ENCODE measurements at regions not wholly inside any gene's neighbourhood (a gene's known extent, or its start where the extent isn't known, plus 50 kb on each side); places are given as distances from the start of the nearest gene placed in this dataset.

- intact Hi-C loops (cut with DNase I; ENCODE audit: low total_unique reads): no loop called here
- Histone ChIP-seq H3K4me1 (no peaks in the 10 kb centered on the region), H3K27me3 (no peaks in the 10 kb centered on the region), H3K27ac (no peak overlapping the region), H3K9me3 (no peaks in the 10 kb centered on the region), H3K4me3 (no peak overlapping the region), H3K36me3 (no peaks in the 10 kb centered on the region)
- in situ Hi-C loops (cut with MboI; ENCODE audit: low sequenced_read_pairs in 4 of 4): no loop called here
- DNase-seq (no peak), ATAC-seq (no peak)
- TF ChIP-seq, protein P1, sequence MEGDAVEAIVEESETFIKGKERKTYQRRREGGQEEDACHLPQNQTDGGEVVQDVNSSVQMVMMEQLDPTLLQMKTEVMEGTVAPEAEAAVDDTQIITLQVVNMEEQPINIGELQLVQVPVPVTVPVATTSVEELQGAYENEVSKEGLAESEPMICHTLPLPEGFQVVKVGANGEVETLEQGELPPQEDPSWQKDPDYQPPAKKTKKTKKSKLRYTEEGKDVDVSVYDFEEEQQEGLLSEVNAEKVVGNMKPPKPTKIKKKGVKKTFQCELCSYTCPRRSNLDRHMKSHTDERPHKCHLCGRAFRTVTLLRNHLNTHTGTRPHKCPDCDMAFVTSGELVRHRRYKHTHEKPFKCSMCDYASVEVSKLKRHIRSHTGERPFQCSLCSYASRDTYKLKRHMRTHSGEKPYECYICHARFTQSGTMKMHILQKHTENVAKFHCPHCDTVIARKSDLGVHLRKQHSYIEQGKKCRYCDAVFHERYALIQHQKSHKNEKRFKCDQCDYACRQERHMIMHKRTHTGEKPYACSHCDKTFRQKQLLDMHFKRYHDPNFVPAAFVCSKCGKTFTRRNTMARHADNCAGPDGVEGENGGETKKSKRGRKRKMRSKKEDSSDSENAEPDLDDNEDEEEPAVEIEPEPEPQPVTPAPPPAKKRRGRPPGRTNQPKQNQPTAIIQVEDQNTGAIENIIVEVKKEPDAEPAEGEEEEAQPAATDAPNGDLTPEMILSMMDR (IDR thresholded peaks at IDR 0.05 in 4 of 5, conservative IDR thresholded peaks at IDR 0.05 in 1 of 5): no peak
- TF ChIP-seq POLR2A (IDR thresholded peaks at IDR 0.05): no peak
These were observed 798.2 kb downstream of the UQCRFS1 start for GRCh38 chr19:28414748-28415147.

DNA sequence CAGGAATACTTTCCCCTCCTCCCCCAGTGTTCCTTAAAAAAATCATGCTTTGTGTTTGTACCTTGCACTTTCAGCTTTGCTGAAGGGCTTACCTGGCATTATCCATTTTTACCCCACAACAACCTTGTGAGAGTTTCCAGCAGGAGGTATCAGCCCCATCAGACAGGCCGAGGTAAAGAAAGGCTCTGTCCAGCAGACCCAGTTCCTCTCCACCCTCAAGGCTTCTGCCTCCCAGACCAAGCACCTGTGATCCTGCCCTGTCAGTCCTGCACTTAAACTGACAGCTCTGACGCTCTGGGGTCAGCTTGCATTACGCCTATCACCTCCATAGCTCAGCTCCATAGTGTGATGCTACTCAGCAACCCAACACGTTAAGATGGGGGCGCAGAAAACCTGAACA is 803.1 kb downstream of the UQCRFS1 start:
- TF ChIP-seq POLR2A (IDR thresholded peaks at IDR 0.05): no peak
- TF ChIP-seq, protein P1 (IDR thresholded peaks at IDR 0.05 in 4 of 5, conservative IDR thresholded peaks at IDR 0.05 in 1 of 5): no peak
- DNase-seq (no peak), ATAC-seq (no peak)
- H3K9me3 ChIP-seq: no peaks in the 10 kb centered on the region
- no peaks in the 10 kb centered on the region for H3K36me3 ChIP-seq
- H3K4me1 ChIP-seq: no peaks in the 10 kb centered on the region
- intact Hi-C loops (cut with DNase I; ENCODE audit: low total_unique reads): no loop called here
- in situ Hi-C loops (cut with MboI; ENCODE audit: low sequenced_read_pairs in 4 of 4): no loop called here
- no peak overlapping the region for H3K27ac ChIP-seq
- H3K27me3 ChIP-seq: peaks cover 0 to 8% (median 6%) of the 10 kb centered on the region in 3 donors
- no peak overlapping the region for H3K4me3 ChIP-seq

DNA sequence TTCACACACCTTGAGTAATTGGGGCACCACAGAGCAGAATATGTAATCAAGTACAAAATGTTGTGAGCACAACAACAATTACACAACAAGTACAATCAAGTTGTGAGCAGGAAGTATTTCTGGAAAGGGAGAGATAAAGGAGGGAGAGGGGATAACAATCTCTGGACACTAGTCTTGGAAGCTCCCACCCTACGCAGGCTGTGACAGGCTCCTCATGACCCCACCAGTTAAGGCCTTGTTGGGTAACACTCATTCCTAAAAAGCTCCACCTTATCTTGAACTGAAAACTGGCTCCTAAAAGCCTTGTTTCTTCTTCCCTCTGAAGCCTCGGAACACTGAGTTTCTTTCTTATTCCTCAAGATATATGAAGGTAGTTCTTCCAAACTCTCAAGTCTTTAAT is 806.0 kb downstream of the UQCRFS1 start:
- in situ Hi-C loops (cut with MboI; ENCODE audit: low sequenced_read_pairs in 4 of 4): no loop called here

DNA sequence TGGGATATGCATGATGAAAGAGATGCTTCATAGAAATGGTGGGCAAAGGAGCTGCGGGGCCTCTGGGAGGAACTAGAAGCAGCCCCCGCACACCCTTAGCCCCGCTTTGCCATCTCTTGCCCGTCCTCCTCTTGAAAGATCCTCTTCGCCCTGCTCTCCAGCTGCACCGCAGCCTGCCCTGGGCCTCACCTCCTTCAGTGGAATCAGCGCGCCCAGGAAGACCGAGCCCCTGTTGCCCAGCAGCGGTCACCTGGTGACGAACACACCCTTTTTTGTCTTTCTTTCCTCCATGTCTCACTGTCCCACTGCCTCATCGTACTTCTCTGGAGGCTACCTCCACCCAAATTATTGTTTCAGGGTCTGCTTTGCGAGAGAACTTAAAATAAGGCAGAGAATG is 807.6 kb downstream of the UQCRFS1 start:
- in situ Hi-C loops (cut with MboI; ENCODE audit: low sequenced_read_pairs in 4 of 4) (no loop called here), intact Hi-C loops (cut with DNase I; ENCODE audit: low total_unique reads) (no loop called here)
- Histone ChIP-seq H3K36me3 (no peaks in the 10 kb centered on the region), H3K4me3 (no peak overlapping the region), H3K9me3 (no peaks in the 10 kb centered on the region), H3K4me1 (no peaks in the 10 kb centered on the region), H3K27ac (no peak overlapping the region), H3K27me3 (peaks cover 8 to 13% (median 8%) of the 10 kb centered on the region in 3 donors)
- DNase-seq: no peak
- no peak for ATAC-seq
- TF ChIP-seq, protein P1 (IDR thresholded peaks at IDR 0.05 in 4 of 5, conservative IDR thresholded peaks at IDR 0.05 in 1 of 5): no peak
- TF ChIP-seq POLR2A (IDR thresholded peaks at IDR 0.05): no peak

More for the DNA sequence above, 806.0 kb downstream of the UQCRFS1 start:
- H3K9me3 ChIP-seq: no peaks in the 10 kb centered on the region
- ATAC-seq: no peak
- no peaks in the 10 kb centered on the region for H3K4me1 ChIP-seq
- no peak overlapping the region for H3K4me3 ChIP-seq
- no peak for DNase-seq
- intact Hi-C loops (cut with DNase I; ENCODE audit: low total_unique reads): no loop called here
- TF ChIP-seq POLR2A (IDR thresholded peaks at IDR 0.05): no peak
- H3K27ac ChIP-seq: no peak overlapping the region
- no peaks in the 10 kb centered on the region for H3K36me3 ChIP-seq
- peaks cover 8 to 13% (median 8%) of the 10 kb centered on the region in 3 donors for H3K27me3 ChIP-seq

- intact Hi-C loops (cut with DNase I; ENCODE audit: low total_unique reads): no loop called here
- Histone ChIP-seq H3K4me1 (no peaks in the 10 kb centered on the region), H3K36me3 (no peaks in the 10 kb centered on the region), H3K9me3 (no peaks in the 10 kb centered on the region), H3K4me3 (no peak overlapping the region), H3K27me3 (peaks cover 8 to 13% (median 8%) of the 10 kb centered on the region in 3 donors), H3K27ac (no peak overlapping the region)
- DNase-seq (no peak), ATAC-seq (no peak)
- in situ Hi-C loops (cut with MboI; ENCODE audit: low sequenced_read_pairs in 4 of 4): no loop called here
- TF ChIP-seq, protein P1 (IDR thresholded peaks at IDR 0.05 in 4 of 5, conservative IDR thresholded peaks at IDR 0.05 in 1 of 5): no peak
- no peak for TF ChIP-seq POLR2A (IDR thresholded peaks at IDR 0.05)
These were observed 808.5 kb downstream of the UQCRFS1 start for GRCh38 chr19:28404472-28404871.

Data from gastrocnemius medialis (tissue), 4 donors.